T-helper 1 cell (primary cell): ENCODE measurements at regions not wholly inside any gene's neighbourhood (a gene's known extent, or its start where the extent isn't known, plus 50 kb on each side); places are given as distances from the start of the nearest gene placed in this dataset.

Experiments used
- DNase-seq, 5 donors: peaks; one replicate each; pipeline ENCODE4 v3.0.0-alpha.2; 2012 to 2020

DNA sequence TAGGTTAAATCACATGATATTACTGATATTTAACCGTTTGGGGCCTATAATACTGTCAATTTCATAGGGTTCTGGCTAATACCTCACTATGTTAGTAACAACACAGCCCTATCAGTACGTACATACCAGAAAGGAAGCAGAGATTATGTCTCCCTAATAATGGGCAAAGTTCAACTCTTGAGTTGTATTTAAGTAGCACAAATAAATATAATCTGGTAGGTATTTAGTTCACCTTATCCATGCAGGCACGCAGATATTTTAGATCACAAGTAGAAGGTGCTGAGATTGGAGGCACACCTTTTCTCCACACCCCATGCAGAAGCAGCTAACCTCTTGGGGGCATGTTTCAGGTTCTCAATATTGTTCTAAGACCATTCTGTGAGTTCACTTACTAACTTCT lies 118.9 kb downstream of the IRS1 start:
- DNase-seq, result no peak

DNA sequence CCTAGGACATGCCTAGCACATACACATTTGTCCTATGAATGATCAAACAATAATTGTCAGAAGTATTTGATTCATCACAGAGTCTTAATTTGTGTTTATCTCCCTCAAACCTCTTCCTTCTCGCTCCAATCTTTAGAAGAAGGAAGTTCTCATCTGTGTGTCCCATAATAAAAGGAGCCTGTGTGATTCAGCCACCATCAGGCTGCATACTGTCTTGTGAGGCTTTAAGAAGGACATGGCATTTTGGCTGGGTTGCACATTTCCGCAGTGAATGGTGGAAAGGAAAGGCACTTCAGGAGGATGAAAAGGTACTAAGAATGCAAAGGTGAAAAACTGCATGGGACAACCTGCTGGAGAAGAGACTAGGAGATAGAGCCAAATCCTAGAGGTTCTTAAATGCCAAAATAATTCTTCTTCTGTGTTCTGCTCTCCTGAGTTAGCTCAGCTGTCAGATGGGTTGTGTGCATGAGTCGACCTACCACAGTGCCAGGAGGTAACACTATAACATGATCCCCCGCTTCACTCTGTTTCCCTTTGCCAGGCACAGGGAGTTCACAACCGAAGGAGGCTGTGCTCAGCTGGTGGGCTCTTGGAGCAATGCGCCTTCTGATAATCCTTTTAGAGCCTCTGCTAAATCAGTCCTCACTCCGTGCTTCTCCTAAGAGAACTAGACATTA lies 120.1 kb downstream of the IRS1 start:
- no peak for DNase-seq

DNA sequence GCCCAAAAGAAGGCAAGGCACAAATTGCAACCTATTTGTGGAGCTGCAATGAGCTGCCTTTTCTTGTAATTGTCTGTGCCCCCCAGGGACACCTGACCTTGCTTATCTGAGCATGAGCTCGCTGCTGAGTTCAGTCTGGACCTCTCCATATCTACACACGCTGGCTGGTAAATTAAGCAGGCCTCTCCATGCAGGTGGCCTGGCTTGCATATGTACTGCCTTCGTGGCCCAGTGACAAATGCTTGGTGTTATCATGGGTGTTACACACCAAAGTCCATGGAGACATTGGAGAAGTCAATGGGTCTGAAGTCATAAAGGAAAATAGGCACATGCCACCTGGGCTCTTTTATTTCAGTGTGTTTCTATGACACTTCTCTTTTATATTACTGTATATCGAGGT lies 121.2 kb downstream of the IRS1 start:
- DNase-seq, result no peak

DNA sequence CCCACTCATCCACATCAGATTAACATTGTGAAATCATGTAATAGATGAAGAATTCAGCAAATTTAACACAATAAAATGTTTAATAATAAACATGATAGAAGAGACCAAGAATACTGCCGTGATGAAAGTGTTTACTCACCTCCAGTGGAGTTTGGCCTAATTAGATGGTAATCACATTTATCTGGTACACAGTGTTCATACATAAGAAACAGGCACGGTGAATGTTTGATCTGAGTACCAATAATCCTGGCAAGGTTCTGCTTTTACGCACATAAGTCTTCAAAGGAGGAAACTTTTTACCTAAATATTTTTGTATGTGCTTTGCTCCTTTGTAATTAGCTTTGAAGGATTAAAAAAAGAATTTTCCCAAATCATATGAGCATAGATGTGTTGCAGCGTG lies 122.5 kb downstream of the IRS1 start:
- no peak for DNase-seq

DNA sequence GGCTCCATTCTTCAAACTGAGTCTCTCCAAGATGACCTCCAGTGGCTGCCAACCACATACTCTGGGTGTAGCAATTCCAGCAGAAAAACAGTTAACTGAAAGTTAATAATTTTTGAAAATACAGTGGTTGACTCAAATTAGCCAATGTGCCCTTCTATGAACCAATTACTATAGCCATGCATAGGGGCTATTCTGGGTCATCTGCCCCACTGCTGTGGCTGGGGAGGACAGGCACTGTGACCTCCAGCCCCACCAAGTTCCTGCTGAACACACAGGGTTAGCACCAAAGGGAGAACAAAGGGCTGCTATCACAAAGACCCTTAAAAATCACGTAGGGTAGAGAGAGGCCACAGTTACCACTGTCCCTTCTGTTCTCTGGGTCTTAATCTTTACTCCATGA lies 123.0 kb downstream of the IRS1 start:
- DNase-seq, result no peak

DNA sequence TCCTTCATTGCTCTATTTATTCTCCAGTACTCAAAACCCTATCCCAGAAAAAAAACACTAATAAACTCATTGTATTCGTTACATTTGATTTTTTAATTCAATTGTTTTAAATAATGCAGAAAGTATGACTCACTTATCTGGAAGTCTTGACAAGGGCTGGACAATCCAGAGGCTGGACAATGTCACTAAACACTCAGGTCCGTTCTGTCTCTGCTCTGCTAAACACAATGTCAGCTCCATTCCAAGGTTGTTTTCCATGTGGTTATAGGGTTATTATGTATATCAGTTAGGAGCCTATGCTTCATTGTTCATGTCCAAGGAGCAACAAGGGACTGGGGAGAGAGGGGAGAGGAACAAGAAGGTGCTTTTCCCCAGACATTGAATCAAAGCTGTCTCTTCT lies 125.5 kb downstream of the IRS1 start:
- no peak for DNase-seq

DNA sequence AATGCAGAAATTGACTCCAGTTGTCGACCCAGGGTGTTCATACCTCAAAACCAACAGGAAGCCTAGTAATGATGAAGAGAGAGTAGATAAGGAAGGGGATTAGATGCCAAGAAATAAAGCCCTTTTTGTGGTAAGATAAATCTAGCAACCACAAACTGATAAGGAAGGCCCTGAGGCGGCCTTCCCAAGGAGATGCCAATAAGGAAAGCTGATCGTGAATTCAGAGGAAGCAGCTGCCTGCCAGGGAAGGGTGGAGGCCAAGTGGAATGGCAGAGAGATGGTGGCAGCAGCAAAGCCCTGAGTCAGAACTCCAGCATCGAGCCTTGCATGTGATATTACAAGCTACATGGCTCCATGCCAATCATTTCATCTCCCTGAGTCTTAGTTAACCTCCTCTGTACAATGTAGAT lies 126.3 kb downstream of the IRS1 start:
- no peak for DNase-seq

DNA sequence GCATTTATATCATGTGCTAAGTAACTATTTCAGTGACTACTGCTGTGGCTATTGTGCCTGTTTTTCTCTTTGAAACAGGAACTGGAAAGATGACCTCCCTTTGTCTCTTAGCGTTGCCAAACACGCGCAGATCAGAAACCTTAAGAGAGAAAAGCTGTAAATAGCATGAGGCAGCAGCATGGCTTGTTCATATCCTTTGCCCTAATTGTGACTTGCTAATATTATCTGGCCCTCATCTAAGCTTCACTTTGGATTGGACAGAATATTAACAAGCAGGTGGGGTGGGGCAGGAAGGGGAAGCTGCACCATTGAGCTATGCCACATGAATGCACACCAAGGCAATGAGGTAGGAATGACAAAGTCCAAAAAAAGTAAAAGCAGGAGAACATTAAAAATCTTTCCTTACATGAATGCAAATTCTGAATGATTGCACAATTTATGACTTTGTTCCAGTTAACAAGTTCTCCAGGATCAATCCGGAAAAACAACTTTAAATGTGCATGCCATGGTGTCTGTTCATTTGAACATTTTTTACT lies 128.4 kb downstream of the IRS1 start:
- DNase-seq, result no peak

DNA sequence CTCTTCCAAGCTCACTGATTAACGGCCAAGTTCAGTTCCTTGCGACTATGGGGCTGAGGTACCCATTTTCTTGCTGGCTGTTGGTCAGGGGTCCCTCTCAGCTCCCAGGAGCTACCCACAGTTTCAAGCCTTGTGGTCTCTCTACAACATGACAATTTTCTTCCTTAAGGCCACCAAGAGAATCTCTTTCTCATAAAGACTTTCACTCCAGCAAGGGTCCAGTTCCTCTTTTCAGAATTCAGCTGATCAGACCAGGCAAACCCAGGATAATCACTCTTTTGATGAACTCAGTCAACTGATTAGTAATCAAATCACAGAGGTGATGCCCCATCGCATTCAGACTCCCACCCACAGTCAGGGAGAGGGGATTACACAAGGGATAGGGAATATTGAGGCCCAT lies 129.7 kb downstream of the IRS1 start:
- no peak for DNase-seq

DNA sequence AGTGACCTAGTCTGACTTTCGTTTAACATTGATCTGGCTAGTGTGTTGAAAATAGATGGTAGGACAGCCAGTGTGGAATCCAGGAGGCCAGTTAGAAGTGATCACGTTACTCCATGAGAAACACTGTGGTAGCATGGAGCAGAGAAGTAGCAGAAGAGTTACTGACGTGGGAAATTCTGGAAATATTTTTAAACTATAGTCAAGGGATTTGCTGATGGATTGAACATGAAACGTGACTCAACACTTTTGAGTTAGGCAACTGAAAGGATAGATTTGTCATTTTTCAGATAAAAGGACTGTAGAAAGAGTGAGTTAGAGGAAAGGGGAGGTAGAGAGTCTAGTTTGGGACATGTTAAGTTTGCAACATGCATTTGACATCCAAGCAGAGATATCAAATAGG lies 130.4 kb downstream of the IRS1 start:
- DNase-seq, result no peak

DNA sequence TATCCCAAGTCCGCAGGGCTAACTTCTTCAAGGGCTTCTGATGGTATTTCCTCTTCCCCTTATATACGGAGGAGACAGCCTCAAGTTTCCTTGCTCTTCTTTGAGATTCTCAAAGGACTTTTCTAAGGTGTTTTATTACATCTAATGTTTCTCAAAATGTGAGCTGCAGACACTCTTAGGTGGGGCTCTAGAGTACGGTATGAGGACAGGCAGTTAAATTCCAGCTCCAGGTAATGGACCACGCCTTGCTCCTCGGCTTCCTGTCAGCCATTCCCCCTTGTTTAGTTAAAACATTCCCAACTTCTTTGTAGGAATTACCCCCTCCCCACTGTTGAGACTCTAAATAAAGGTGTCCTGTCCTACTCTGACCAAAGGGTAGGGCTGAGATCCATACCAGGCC lies 131.9 kb downstream of the IRS1 start:
- DNase-seq, result no peak

DNA sequence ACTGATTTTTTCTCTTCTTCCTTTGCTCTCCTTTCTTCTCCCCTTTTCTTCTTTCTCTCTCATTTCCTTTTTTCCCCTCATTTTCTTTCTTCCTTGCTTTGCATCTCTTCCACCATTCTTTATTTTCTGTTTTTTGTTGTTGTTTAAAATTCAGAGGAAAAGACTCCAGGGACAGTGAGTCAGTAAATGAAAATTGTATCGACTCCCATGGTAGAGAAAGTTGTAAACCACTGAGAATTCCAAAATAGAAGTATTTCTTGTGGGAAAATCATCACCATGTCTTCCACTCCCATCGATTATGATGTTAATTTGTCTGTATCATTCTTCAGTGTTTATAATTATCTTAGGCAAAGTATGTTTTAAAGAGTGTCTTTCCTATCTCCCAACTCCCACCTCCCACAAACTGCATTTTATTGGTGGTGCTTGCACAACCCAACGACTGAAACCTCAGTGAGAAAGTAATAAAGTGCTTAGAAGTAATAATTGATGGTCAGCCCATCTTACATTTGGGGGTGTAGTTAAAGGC lies 134.3 kb downstream of the IRS1 start:
- DNase-seq, result no peak

DNA sequence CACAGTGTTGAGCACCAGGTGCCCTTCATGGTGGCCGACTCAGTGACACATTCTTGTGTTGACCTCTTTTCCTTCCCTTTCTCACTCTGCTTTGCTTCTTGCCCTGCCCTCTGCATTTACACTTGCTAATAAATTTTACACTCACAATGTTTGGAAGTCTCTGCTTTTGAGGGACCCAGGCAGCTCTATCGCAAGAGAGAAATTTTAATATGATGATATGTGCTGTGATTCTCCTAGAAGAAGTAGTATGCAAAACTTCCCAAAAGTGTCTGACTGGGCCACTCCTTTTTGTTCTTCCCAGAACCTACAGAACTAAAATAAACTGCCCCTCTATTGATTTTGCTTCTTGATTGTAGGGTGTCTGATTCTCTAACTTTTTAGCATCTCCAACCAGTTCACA lies 135.0 kb downstream of the IRS1 start:
- DNase-seq, result no peak

DNA sequence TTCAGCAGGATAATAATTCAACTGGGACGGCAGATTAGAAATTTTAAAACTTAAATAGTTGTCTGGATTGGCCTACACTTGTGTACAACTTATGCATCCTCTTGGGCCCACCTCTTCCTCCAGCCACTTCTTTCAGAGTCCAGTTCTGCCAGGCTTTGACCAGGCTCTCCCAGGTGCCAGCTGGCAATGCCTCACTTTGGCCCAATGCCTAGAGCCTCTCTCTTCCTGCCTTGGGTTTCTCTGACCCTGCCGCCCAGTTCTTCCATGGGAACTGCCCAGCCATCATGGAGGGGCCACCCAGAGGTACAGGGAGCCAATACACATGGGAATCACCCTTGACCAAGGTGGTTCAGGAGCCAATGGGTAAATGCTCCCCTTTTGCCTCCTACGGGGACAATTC lies 135.5 kb downstream of the IRS1 start:
- no peak for DNase-seq

DNA sequence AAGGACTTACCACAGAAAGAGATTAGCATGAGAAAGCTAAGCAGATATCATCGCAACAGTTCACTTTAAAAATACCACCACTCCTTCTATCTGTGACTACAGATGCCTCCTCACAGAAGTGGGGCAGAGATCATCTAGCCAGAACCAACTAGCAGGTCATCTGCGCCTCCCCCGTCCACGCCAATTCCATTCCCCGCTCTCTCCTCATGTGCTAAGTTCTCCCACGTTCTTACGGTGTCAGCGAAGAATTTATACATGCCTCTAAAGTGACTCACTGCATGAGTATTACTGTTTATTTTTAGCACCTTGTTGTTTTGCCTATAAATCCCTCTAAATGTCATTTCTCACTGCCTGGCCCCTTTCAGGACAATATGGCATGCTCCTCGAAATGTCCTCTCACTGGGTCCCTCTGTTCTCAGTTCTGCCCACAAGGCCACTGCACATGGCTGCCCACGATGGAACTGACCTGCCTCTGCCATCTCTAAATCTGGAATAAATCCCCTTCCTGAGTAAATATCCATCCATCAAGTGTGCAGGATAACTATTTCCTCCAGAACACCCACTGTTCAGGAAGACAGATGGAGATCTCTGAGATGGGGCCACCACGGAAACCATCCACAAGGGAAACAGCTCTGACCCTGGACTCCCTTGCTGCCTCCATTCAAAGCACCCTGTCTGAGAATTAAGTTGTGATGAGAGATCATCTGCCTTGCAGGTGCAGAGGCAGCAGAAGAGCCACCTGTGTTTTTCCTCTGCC lies 137.7 kb downstream of the IRS1 start:
- no peak for DNase-seq

DNA sequence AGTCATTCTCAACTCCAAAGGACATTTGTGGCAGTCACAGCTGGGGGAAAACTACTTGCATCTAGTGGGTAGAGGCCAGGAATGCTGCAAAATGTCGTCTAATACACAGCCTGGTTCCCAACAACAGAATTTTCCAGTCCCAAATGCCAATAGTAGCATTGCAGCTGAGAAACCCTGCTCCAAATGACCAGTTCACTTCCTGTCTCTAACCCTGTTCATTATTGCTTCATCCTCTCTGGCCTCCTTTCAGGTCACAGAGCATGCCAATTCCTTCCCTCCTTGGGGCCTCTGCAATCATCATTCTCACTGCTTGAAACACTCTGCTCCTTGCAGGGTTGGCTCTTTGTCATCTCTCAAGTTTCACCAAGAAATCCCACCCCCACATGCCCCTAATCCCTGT lies 139.1 kb downstream of the IRS1 start:
- no peak for DNase-seq

DNA sequence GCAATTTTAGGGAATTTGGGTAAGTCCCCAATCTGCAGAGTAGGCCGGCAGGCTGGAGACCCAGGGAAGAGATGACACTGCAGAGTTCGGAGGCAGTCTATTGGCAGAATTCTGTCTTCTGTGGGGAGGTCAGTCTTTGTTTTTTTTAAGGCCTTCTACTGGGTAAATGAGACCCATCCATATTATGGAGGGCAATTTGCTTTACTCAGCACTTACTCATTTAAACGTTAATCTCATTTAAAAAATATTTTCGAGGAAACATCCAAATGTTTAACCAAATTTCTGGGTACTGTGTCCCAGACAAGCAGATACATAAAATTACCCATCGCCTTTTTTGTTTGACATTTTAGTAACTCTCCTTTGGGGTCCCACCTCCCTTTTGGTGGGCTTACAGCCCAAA lies 139.5 kb downstream of the IRS1 start:
- DNase-seq, result no peak

DNA sequence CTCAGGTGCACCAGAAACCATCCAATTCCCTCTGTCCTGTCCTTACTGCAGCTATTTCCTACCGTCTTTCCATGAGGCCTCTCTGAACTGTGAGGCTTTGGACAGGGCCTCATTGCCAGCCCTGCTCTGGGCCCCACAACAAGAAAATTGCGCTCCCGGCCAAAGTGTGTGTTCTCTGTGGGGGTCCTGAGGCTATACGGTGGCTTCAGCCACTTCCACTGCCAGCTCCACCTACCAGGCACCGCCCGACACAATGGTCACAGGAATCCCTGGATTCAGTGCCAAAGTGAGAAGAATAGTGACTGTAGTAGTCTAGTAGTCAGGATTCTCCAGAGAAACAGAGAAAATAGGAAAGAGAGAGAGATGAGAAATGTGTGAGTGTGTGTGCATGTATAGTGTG lies 140.2 kb downstream of the IRS1 start:
- DNase-seq, result no peak

DNA sequence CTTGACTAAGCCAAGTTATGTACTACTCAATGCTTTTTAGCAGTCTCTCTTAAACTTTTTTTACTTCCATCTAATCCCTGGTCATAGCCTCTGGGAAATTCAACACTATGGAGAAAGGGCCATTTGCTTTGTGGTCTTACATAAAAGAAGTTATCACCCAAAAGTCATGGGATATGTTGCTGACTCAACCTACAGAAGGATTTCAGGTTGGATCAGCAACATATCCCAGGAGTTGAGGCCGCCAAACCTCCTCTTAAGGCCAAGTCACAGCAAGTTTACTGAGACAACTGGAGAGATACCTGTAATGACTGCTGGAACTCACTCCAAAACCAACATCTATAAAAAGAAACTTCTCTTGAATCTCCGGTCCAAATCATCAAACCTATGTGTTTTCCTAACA lies 141.1 kb downstream of the IRS1 start:
- no peak for DNase-seq

DNA sequence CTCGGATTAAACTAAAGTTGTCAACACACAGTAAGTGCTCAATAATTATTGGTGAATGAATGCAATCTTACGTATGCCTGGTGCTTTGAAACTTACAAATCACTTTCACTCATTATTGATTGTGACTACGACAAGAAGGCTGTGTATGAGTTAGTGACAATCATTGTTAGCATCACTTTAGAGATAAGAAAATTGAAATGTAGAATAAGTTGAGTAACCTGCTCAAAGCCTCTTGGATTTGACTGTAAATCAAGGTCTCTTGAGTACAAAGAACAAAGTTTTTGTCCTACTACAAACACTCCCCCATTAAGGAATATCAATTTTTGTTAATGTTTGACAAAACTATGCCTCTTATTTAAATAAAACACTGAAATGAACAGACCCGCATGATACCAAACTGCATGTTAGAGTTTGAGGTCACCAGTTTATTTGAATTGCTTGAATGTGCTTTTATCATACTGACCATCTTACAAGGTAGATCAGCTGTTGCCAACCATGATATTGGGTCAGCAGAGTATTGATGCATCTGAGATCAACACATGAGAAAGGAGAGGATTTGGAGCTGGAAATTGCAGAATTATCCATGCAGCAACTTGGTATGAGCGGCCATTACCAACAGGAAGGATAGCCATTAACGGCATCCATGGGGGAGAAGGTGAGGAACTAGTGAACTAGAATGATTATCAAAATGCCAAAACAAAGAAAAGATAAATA lies 142.1 kb downstream of the IRS1 start:
- no peak for DNase-seq

DNA sequence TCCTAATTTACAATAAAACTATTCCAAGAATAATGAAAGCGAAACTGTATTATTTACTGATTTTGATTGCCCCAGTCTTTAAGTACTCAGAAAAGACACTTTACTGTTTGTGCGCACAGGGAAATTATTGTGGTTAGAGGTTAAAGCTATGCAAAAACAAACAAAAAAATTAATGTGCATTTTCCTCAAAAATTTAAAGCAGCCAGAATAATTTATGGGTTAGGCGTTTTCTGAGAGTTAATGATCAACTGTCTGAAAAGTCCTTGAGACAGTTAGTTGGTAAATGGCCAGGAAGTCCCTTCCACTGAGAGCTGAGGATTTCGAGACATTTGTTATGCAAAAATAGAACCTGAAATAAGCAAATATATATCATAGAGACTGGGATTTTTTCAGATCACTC lies 143.3 kb downstream of the IRS1 start:
- DNase-seq, result no peak

DNA sequence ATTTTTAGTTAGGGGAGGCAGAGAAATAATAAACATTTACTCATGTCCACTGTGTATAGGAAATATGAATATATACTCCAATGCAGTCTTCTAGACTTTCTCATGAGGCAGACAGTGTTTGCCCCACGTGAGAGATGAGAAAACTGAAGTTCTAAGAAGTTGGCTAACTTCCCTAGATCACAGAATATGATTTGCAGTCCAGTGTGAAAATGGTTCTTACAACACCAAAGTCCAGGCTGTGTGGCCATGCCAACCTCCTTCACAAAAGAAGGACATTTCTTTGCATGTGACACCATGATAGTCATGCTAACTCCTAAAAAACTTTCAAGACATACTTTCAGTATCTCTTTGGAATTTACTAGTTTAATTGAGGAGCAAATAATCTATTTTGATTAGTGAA lies 143.7 kb downstream of the IRS1 start:
- DNase-seq, result no peak

DNA sequence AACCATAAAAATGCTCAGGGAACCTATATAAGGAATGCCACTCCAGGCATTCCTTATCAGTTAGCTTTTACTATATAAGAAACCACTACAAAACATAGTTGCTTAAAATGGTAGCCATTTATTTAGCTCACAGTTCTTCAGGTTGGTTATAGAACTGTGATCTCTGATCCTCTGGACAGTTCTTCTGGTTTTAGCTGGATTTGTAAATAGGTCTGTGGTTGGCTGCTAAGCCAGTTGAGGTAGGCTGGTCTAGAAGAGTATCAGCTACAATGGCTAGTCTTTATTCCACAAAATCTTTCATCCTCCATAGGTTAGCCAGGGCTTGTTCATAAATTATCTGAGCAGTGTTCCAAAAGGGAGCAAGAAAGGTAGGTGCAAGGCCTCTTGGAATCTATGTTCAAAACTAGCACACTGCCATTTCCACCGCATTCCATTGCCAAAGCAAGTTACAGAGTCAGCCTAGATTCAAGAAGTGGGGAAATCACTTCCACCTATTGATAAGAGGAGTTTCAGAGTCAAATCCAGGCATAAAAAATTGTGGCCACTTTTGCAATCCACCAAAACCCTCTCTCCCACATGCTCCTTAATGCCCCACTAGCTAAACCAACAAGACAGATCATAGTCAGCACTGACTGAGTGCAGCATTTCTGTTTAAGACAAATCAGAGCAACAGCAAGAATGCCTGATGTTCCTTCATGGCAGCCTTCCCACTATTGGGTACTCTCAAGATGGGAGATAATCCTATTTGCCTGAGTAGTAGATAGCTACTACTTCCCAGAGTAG lies 146.4 kb downstream of the IRS1 start:
- DNase-seq, result no peak
